ENCODE measurements at regions not wholly inside any gene's neighbourhood (a gene's known extent, or its start where the extent isn't known, plus 50 kb on each side); places are given as distances from the start of the nearest gene placed in this dataset.

- no peak for DNase-seq
Measured at GRCh38 chr6:134866563-134866962, 83.3 kb downstream of the ALDH8A1 start.

GRCh38 chr6:134864558-134864957 is 85.3 kb downstream of the ALDH8A1 start:
- no peak for DNase-seq

- DNase-seq: no peak
Measured at GRCh38 chr6:134863763-134864510, 86.0 kb downstream of the ALDH8A1 start.

- DNase-seq: no peak
Measured at GRCh38 chr6:134854366-134854765, 95.5 kb downstream of the ALDH8A1 start.

- no peak for DNase-seq
Measured at GRCh38 chr6:134853111-134854055, 96.5 kb downstream of the ALDH8A1 start.

- DNase-seq: no peak
Measured at GRCh38 chr6:134851548-134851947, 98.4 kb downstream of the ALDH8A1 start.

GRCh38 chr6:134850721-134851305 is 99.1 kb downstream of the ALDH8A1 start:
- DNase-seq: no peak

- no peak for DNase-seq
Measured at GRCh38 chr6:134849920-134850447, 99.9 kb downstream of the ALDH8A1 start.

- no peak for DNase-seq
Measured at GRCh38 chr6:134848076-134848475, 101.8 kb downstream of the ALDH8A1 start.

- DNase-seq: no peak
Measured at GRCh38 chr6:134846865-134847264, 103.0 kb downstream of the ALDH8A1 start.

- no peak for DNase-seq
Measured at GRCh38 chr6:134846031-134846430, 103.9 kb downstream of the ALDH8A1 start.

- DNase-seq: no peak
Measured at GRCh38 chr6:134844120-134844519, 105.8 kb downstream of the ALDH8A1 start.

GRCh38 chr6:134840086-134840867 is 109.6 kb downstream of the ALDH8A1 start:
- no peak for DNase-seq

- no peak for DNase-seq
Measured at GRCh38 chr6:134835993-134836392, 113.9 kb downstream of the ALDH8A1 start.

GRCh38 chr6:134830940-134831339 is 119.0 kb downstream of the ALDH8A1 start:
- no peak for DNase-seq

GRCh38 chr6:134830194-134830593 is 119.7 kb downstream of the ALDH8A1 start:
- DNase-seq: no peak

GRCh38 chr6:134828641-134829040 is 121.3 kb downstream of the ALDH8A1 start:
- no peak for DNase-seq

GRCh38 chr6:134826889-134827737 is 122.8 kb downstream of the ALDH8A1 start:
- no peak for DNase-seq

- DNase-seq: no peak
Measured at GRCh38 chr6:134823710-134824034, 126.2 kb downstream of the ALDH8A1 start.

- DNase-seq: peak; percentile 43
Measured at GRCh38 chr6:134822920-134823709, 126.8 kb downstream of the ALDH8A1 start.
